GM13976 (cell line): ENCODE measurements at regions not wholly inside any gene's neighbourhood (a gene's known extent, or its start where the extent isn't known, plus 50 kb on each side); places are given as distances from the start of the nearest gene placed in this dataset.

Experiments used
- DNase-seq: peaks from one replicate; pipeline ENCODE4 v3.0.0; 2012; ENCODE audit warnings: low spot score
- in situ Hi-C: fragments of 300-500 bp; cut with MboI; formaldehyde crosslinking; loops from one replicate; pipeline ENCODE4 v1.12.0; 2022; ENCODE audit warnings: low sequenced_read_pairs, mixed read lengths, inconsistent platforms; ENCODE audit not compliant: unreplicated experiment
- TF ChIP-seq, protein P1 (sequence below): IDR thresholded peaks from 2 replicates; pipeline ENCODE4 v1.5.1; 2012; ENCODE audit warnings: borderline replicate concordance, mild to moderate bottlenecking; ENCODE audit not compliant: insufficient read depth; ENCODE audit errors: extremely low read depth, missing control alignments, control extremely low read depth

DNA sequence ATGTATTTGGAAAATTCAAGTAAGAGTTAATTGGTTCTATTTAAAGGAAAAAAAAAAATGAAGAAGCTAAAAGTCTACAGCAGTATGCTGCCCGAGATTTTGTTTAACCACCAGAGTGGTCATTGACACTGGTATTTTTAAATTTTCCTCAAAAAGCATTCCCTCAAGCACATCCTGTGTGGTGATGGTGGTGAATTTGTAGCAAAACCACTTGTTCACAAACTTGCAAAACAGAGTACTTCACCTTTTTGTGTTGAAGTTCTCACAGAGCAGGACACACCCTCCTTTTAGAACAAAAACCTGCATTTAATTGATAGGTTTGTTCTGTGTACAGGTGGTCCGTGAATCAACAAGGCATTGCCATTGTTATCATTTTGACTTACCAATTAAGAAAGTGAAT, 374.2 kb downstream of the EFNA5 start:
- DNase-seq, result no peak
- in situ Hi-C loops, result no loop called here
- TF ChIP-seq, protein P1, sequence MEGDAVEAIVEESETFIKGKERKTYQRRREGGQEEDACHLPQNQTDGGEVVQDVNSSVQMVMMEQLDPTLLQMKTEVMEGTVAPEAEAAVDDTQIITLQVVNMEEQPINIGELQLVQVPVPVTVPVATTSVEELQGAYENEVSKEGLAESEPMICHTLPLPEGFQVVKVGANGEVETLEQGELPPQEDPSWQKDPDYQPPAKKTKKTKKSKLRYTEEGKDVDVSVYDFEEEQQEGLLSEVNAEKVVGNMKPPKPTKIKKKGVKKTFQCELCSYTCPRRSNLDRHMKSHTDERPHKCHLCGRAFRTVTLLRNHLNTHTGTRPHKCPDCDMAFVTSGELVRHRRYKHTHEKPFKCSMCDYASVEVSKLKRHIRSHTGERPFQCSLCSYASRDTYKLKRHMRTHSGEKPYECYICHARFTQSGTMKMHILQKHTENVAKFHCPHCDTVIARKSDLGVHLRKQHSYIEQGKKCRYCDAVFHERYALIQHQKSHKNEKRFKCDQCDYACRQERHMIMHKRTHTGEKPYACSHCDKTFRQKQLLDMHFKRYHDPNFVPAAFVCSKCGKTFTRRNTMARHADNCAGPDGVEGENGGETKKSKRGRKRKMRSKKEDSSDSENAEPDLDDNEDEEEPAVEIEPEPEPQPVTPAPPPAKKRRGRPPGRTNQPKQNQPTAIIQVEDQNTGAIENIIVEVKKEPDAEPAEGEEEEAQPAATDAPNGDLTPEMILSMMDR, result no peak

DNA sequence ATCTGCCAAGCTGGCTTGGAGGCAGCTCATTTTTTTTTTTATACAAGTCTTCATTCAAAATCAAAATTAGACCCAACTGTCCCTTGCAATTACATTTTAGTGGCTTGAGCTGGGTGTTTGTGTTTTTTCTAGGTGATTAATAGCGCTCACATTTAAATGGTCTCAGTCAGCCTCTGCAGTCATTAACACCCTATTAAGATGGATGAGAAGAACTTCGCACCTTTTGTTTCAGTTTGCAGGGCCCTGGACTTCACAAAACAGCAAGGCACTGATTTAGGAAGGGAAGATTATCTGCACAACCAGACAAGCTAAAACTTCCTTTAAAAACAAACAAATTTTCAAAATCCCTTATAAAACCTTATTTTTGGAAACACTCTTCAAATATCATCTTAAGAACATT, 374.8 kb downstream of the EFNA5 start:
- in situ Hi-C loops, result no loop called here
- DNase-seq, result no peak
- TF ChIP-seq, protein P1, result no peak

DNA sequence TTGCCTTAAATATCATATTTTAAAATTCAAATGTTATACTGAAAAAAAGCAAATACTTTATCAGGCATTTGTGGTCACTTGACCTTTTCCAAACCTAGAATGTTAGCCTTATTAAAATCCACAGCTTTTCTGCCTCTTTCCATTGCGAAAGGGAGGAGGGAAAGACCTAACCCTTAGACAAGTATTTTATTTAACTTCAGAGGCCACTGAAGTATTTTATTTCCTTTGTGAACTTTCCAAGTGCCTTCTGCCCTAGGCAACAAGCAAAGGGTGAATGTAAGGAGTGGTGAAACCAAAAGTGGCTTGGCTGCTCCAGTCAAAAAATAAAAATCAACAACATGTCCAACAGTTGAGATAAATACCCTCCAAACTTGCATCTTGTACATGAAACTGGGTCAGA, 376.1 kb downstream of the EFNA5 start:
- TF ChIP-seq, protein P1, result no peak
- in situ Hi-C loops, result no loop called here
- no peak for DNase-seq

DNA sequence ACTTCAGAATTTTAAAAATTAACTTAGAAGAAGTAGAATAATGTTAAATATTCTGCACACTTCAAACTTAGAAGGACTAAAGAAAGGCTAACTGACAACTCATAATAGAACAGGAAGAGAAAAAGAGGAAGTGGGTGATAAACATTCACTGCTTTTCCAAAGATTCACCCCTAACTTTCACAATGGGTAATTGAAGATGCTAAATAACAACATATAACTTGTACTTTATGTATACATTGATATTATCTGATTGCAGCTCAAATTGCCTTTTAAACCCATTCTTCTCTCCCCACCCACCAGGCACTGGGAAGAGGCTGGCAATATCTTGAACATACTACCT, 376.6 kb downstream of the EFNA5 start:
- TF ChIP-seq, protein P1, result no peak
- peak; percentile 24 for DNase-seq
- in situ Hi-C loops, result no loop called here

DNA sequence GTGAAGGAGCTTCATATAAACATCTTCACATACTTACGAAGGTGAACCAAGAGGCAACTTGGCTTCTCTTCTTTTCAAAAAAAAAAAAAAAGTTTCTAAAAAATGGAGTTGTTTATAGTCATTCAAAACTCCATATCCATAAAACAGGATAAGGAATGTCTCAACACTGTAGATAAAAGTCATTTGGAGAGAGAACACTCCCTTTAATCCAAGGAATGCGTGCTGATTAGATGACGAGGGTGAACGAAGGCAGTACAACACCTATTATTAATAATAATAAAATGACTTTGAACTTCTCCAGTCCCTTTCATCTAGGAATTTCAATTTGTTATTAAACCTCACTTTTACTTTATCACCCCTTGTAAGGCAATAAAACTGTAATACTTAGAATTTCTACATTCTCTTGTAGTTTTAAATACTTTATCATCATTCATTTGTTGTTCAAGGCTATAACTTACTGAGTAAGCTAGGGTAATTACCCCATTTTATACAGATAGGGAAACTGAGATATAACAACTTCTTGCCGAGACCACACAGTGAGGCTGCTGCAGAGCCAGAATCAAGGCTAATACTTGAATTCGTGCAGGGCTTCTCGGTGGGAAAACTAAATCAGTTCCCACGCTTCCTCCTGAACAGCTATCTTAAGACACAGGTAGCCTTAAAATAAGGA, 377.1 kb downstream of the EFNA5 start:
- in situ Hi-C loops, result no loop called here
- no peak for DNase-seq
- TF ChIP-seq, protein P1, result no peak

DNA sequence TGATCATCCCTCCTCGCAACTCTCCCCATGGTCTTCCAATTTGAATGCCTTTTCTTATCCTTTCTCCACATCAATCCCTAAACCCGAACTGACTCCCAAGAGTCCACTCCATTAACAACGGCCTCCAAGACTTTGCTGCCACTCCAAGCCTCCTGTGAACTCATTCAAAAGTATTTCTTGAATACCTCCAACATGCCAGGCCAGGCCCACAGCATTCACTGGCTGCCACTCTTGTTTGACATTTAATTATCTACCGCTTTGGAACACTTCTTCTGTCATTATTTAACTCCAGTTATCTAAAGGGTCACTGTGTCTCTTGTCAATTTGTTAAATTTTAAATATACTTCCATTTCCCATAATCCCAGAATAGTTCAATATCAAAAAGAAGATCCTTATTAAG, 378.9 kb downstream of the EFNA5 start:
- no peak for DNase-seq
- in situ Hi-C loops, result no loop called here
- TF ChIP-seq, protein P1, result no peak
